NCI-H1105 treated with DMSO at 0.1 percent for 48 hours (cell line): ENCODE measurements at regions not wholly inside any gene's neighbourhood (a gene's known extent, or its start where the extent isn't known, plus 50 kb on each side); places are given as distances from the start of the nearest gene placed in this dataset.
"Not testable (repeated sequence)": the region's sequence is repeated elsewhere in the genome, so short reads cannot be mapped to it uniquely, and the experiment has no call there.

Experiments
- DNase-seq: peaks from one replicate; lab custom pipeline; 2025; lab: John Stamatoyannopoulos, UW

- no peak for DNase-seq
Measured at GRCh38 chr20:48124960-48125359, 339.7 kb upstream of the SULF2 start.

- no peak for DNase-seq
Measured at GRCh38 chr20:48124181-48124782, 339.0 kb upstream of the SULF2 start.

- no peak for DNase-seq
Measured at GRCh38 chr20:48120120-48120519, 334.8 kb upstream of the SULF2 start.

- not testable (repeated sequence) for DNase-seq
Measured at GRCh38 chr20:48119389-48119788, 334.1 kb upstream of the SULF2 start.

- no peak for DNase-seq
Measured at GRCh38 chr20:48115502-48115901, 330.2 kb upstream of the SULF2 start.

DNA sequence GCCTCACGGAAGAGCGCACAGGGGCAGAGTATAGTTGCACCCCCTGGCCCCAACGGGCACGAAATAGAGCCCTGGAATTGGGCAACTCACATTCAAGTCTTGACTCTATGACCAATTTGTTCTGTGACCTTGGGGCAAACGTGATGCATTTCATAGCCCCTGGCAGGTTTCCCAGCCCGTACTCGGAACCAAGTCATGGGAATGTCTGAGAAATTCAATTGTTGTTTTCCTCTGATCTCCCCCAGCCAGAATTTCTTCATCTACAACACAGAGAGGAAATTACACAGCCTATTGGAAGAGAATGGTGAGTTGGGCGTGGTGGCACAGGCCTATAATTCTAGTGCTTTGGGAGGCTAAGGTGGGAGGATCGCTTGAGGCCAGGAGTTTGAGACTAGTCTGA is 322.3 kb upstream of the SULF2 start:
- no peak for DNase-seq

GRCh38 chr20:48106428-48106827 is 321.1 kb upstream of the SULF2 start:
- no peak for DNase-seq

- DNase-seq = no peak
Measured at GRCh38 chr20:48105526-48105925, 320.2 kb upstream of the SULF2 start.

DNA sequence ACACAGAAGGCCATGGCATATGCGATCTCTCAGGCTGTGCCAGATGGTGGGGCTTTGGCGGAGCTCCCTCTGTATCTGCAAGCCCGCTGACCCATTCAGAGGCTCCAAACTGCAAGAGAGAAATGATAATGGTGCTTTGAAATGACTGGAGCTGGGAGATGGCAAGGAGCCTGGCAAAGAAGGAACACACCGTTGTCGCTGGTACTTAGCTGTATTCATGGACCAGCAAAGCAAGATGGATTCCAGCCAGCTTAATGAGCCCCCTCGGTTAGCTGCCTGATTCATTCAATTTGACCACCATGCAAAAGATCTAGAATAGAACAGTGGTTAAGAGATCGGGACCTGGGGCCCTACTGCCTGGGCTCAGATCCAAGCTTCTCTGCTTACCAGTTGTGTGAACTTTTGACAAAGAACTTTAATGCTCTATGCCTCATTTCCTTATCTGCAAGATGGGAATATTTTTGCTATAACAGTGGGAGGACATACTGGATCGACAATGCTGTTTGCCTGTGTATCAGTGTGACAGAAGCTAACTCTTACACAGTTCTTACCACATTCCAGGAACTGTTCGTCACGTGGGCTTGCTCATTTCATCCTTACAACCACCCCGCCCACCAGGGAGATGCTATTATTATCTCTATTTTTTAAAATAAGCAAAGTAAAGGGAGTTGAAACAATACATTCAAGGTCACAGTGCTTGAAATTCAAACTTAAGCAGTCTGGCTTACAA is 317.8 kb upstream of the SULF2 start:
- DNase-seq = no peak

DNA sequence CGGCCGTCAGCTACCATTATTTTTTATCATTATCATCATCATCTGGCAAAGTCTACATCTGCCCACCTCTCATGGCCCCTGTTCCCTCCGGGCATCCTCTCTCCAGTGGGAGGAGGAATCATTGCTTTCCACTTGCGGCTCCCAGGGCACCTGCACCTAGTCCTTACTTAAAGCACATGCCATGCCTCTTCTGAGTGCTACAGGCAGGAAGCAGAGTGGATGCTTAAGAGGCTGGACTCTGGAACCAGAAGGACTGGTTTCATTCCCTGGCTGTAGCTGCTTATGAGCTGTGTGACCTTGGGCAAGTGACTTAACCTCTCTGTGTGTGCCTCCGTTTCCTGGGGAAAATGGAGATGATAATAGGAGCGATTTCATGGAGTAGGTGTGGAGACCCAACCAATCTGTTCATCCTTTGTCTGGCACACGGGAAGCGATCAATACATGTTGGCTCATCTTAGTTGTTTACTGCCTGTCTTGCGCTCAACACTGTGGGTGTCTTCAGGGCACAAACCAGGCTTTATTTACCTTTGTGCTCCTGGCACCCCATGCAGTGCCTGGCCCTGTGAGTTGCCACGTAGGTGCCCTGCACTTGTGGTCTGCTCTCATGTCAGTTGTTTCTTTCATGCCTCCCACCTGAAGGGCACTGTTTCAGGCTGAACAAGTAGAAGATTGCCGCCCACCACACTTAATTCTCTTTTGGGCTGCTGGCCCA is 317.0 kb upstream of the SULF2 start:
- no peak for DNase-seq

- no peak for DNase-seq
Measured at GRCh38 chr20:48100483-48100882, 315.2 kb upstream of the SULF2 start.

GRCh38 chr20:48098866-48099265 is 313.6 kb upstream of the SULF2 start:
- no peak for DNase-seq

DNA sequence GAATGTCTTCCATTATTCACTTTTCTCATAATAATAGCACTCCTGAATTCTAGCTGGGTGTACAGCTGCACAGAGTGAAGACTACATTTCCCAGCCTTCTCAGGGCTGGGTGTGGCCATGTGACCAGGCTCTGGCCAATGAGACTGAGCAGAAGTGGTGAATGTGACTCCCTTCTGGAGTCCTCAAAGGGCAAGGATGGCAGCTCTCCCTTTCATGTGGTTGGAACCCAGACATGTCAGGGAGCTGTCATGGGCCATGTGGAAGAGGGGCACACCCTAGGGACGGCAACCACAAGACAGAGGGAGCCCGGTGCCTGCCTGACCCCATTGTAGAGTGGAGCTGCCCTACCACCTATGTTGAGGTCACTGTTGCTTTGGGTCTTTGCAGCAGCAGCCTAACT is 312.8 kb upstream of the SULF2 start:
- DNase-seq = no peak

DNA sequence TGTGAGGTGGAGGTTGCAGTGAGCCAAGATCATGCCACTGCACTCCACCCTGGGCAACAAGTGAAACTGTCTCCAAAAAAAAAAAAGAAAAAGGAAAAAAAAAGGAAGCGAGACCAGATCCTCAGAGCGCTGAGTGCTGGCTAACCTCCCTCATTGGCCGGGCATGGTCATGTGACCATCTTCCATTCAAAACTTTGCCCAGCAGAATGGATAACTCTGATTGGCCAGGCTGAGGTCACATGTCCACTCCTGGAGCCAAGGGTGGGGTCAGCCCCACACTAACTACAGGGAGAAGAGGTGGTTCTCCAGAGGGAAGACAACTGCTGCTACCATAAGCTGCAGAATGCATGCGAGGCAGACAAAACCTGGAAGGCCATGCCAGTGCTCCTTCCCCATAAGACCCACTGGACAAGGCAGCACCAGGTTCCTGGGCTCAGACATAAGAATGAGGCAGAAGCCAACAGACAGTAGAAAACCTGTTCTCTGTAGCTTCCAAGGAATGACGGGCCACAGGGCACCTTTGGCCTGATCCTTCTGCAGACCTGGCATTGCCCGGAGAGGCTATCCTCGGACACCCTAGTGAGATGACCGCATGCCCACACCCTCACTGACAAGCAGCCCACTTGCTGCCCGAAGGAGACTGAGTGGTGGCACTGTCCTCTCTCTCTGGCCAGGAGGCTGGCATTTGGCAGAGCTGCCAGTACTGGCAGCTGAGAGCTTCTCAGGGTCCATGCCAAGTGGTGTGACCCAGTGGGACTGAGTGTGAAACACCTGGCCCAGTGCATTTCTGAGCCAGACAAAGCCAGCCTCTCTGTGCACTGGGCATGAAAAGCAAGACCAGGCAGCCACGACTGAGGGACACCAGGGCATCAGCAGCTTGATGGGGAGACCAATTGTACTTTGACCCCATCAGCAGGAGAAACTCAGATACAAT is 311.9 kb upstream of the SULF2 start:
- no peak for DNase-seq

GRCh38 chr20:48096212-48096875 is 311.1 kb upstream of the SULF2 start:
- DNase-seq = no peak

- no peak for DNase-seq
Measured at GRCh38 chr20:48094944-48095343, 309.7 kb upstream of the SULF2 start.

- DNase-seq = no peak
Measured at GRCh38 chr20:48094196-48094749, 309.0 kb upstream of the SULF2 start.

DNA sequence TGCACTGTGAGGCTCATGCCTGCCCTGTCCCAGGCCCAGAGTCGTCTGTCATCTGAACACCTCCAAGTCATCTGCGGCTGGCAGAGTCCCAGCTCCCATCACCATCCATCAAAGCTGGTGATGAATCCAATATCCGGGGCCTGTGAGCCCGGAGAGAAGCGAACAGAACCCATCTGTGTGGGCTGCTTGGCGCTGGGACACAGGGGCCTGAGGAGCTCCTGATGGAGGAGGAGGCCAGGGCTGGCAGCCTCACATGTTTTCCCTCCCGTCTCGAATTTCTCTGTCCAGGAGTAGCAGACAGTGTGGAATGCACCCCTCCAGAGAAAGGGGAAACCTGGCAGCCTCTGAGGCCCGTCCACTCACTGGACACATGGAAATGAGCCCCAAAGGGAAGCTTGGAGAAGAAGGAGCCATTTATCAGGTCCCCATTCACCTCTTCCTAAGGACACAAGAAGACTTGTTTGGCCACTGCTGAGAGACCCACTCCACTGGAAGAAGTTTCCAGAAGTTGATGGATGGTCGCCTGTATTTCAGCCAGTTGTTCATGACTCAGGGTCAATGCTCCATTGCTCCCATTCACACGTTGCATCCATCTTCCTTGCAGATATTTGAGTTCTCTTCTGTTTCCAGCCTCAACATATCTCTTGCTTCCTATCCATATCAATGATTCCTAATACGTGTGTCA is 307.5 kb upstream of the SULF2 start:
- DNase-seq = no peak

GRCh38 chr20:48090784-48091183 is 305.5 kb upstream of the SULF2 start:
- no peak for DNase-seq

- DNase-seq = no peak
Measured at GRCh38 chr20:48090314-48090713, 305.0 kb upstream of the SULF2 start.

DNA sequence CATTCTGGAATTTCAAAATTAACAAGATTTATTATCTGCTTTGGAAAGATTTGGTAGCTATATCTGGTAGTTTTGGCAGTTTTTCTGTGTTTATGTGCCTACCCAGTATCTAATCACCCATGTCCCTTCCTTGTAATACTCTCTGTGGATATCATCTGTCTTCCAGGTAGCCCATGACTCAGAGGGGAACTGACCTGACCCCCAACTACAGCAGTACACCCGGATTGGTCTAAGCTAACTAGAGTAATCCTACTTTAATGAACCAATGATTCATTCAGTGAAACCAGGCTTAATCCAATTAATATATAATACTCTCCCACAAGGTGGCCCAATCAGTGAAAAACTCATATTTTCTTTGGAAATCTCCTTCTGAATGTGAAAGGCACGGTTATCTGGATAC is 295.3 kb upstream of the SULF2 start:
- no peak for DNase-seq
